ENCODE measurements at regions not wholly inside any gene's neighbourhood (a gene's known extent, or its start where the extent isn't known, plus 50 kb on each side); places are given as distances from the start of the nearest gene placed in this dataset.

GRCh38 chr6:143603455-143603854 is 74.3 kb upstream of the PHACTR2 start:
- TF ChIP-seq CTCF (IDR thresholded peaks at IDR 0.05) (no peak), POLR2AphosphoS5 (IDR thresholded peaks at IDR 0.05) (no peak), POLR2A (IDR thresholded peaks at IDR 0.05) (no peak)
